ENCODE measurements at regions not wholly inside any gene's neighbourhood (a gene's known extent, or its start where the extent isn't known, plus 50 kb on each side); places are given as distances from the start of the nearest gene placed in this dataset.

- TF ChIP-seq CTCF (IDR thresholded peaks at IDR 0.05) (no peak), EP300 (IDR thresholded peaks at IDR 0.05) (no peak), POLR2AphosphoS5 (IDR thresholded peaks at IDR 0.05) (no peak)
Measured at GRCh38 chr4:180566492-180566891, 1676.7 kb upstream of the TENM3 start.

All from esophagus muscularis mucosa (tissue), 4 donors.